ENCODE measurements at regions not wholly inside any gene's neighbourhood (a gene's known extent, or its start where the extent isn't known, plus 50 kb on each side); places are given as distances from the start of the nearest gene placed in this dataset.

DNA sequence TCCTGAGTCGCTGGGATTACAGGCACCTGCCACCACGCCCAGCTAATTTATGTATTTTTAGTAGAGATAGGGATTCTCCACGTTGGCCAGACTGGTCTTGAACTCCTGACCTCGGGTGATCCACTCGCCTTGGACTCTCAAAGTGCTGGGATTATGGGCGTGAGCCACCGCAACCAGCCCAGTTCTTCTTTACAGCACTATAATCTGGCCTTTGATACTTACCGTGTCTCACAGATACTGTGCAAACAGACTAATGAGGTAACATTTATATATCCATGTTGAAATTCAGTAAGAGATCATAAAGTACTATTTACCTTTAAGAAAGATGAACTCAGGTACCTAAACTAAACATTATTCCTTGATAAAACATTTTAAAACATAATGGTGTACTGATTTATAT lies 121.8 kb upstream of the PRR20A start:
- no peaks in the 10 kb centered on the region for H3K9me3 Mint-ChIP-seq (ENCODE audit: unreplicated experiment)
- Histone ChIP-seq H3K36me3 (ENCODE audit: insufficient read depth, low read length) (no peaks in the 10 kb centered on the region), H3K9ac (ENCODE audit: low read length) (no peak overlapping the region), H2AFZ (ENCODE audit: low read depth, low read length) (no peak overlapping the region), H3K4me1 (ENCODE audit: insufficient read depth, low read length) (no peaks in the 10 kb centered on the region), H3K79me2 (ENCODE audit: insufficient read depth, low read length) (no peaks in the 10 kb centered on the region), H4K20me1 (ENCODE audit: insufficient read depth, low read length) (no peaks in the 10 kb centered on the region), H3K27me3 (ENCODE audit: insufficient read depth, low read length) (no peaks in the 10 kb centered on the region), H3K4me2 (ENCODE audit: low read length) (no peak overlapping the region), H3K27ac (ENCODE audit: low read depth, low read length) (no peak overlapping the region), H3K9me3 (ENCODE audit: insufficient read depth, low read depth, low read length) (peaks cover 6% of the 10 kb centered on the region), H3K4me3 (ENCODE audit: insufficient read depth, low read depth, low read length) (no peak overlapping the region)
- FAIRE-seq (no peak), DNase-seq (ENCODE audit: low read depth) (no peak)
- no peak overlapping the region for H3K4me3 Mint-ChIP-seq (ENCODE audit: unreplicated experiment)
- no peak overlapping the region for H3K27ac Mint-ChIP-seq (ENCODE audit: unreplicated experiment)
- no peaks in the 10 kb centered on the region for H3K27me3 Mint-ChIP-seq (ENCODE audit: low read depth, unreplicated experiment)
- H3K4me1 Mint-ChIP-seq (ENCODE audit: low read depth, unreplicated experiment) = no peaks in the 10 kb centered on the region
- TF ChIP-seq EZH2 (IDR thresholded peaks at IDR 0.05; ENCODE audit: insufficient read depth, low read length) = no peak
- TF ChIP-seq, protein P1, sequence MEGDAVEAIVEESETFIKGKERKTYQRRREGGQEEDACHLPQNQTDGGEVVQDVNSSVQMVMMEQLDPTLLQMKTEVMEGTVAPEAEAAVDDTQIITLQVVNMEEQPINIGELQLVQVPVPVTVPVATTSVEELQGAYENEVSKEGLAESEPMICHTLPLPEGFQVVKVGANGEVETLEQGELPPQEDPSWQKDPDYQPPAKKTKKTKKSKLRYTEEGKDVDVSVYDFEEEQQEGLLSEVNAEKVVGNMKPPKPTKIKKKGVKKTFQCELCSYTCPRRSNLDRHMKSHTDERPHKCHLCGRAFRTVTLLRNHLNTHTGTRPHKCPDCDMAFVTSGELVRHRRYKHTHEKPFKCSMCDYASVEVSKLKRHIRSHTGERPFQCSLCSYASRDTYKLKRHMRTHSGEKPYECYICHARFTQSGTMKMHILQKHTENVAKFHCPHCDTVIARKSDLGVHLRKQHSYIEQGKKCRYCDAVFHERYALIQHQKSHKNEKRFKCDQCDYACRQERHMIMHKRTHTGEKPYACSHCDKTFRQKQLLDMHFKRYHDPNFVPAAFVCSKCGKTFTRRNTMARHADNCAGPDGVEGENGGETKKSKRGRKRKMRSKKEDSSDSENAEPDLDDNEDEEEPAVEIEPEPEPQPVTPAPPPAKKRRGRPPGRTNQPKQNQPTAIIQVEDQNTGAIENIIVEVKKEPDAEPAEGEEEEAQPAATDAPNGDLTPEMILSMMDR (IDR thresholded peaks at IDR 0.05; ENCODE audit: insufficient read depth, low read depth, low read length) = no peak
- no peaks in the 10 kb centered on the region for H3K36me3 Mint-ChIP-seq (ENCODE audit: low read depth, unreplicated experiment)

GRCh38 chr13:57030671-57031070 lies 110.0 kb upstream of the PRR20A start:
- Histone ChIP-seq H3K79me2 (ENCODE audit: insufficient read depth, low read length) (no peaks in the 10 kb centered on the region), H3K9me3 (ENCODE audit: insufficient read depth, low read depth, low read length) (peaks cover 4% of the 10 kb centered on the region), H3K4me2 (ENCODE audit: low read length) (no peak overlapping the region), H3K36me3 (ENCODE audit: insufficient read depth, low read length) (no peaks in the 10 kb centered on the region), H3K4me3 (ENCODE audit: insufficient read depth, low read depth, low read length) (no peak overlapping the region), H3K27me3 (ENCODE audit: insufficient read depth, low read length) (no peaks in the 10 kb centered on the region), H3K9ac (ENCODE audit: low read length) (no peak overlapping the region), H4K20me1 (ENCODE audit: insufficient read depth, low read length) (no peaks in the 10 kb centered on the region), H3K4me1 (ENCODE audit: insufficient read depth, low read length) (no peaks in the 10 kb centered on the region), H2AFZ (ENCODE audit: low read depth, low read length) (no peak overlapping the region), H3K27ac (ENCODE audit: low read depth, low read length) (no peak overlapping the region)
- no peak overlapping the region for H3K27ac Mint-ChIP-seq (ENCODE audit: unreplicated experiment)
- no peak for DNase-seq (ENCODE audit: low read depth)
- no peak overlapping the region for H3K4me3 Mint-ChIP-seq (ENCODE audit: unreplicated experiment)
- H3K9me3 Mint-ChIP-seq (ENCODE audit: unreplicated experiment) = peaks cover 2% of the 10 kb centered on the region
- H3K36me3 Mint-ChIP-seq (ENCODE audit: low read depth, unreplicated experiment) = no peaks in the 10 kb centered on the region
- no peak for FAIRE-seq
- TF ChIP-seq, protein P1 (IDR thresholded peaks at IDR 0.05; ENCODE audit: insufficient read depth, low read depth, low read length) = no peak
- TF ChIP-seq EZH2 (IDR thresholded peaks at IDR 0.05; ENCODE audit: insufficient read depth, low read length) = no peak
- H3K27me3 Mint-ChIP-seq (ENCODE audit: low read depth, unreplicated experiment) = no peaks in the 10 kb centered on the region
- no peaks in the 10 kb centered on the region for H3K4me1 Mint-ChIP-seq (ENCODE audit: low read depth, unreplicated experiment)

DNA sequence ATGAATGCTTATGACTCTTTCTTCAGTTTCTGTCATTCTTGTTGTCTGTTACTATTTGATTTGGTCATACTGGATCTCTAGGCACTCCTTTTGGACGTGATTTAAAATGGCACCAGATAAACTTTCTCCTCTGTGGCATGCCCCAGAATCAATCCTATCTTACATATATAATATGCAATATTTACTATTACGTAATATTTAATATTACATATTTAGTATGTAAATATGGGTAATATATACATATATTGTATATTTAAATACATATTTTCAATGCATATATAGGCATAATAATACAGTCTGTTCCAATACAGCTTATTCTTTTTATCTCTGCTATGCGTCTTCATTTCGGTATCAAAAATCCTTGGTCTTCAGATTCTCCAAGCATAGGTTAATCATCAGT lies 104.4 kb upstream of the PRR20A start:
- Histone ChIP-seq H3K9me3 (ENCODE audit: insufficient read depth, low read depth, low read length) (no peaks in the 10 kb centered on the region), H3K27ac (ENCODE audit: low read depth, low read length) (no peak overlapping the region), H3K4me3 (ENCODE audit: insufficient read depth, low read depth, low read length) (no peak overlapping the region), H2AFZ (ENCODE audit: low read depth, low read length) (no peak overlapping the region), H3K4me1 (ENCODE audit: insufficient read depth, low read length) (no peaks in the 10 kb centered on the region), H3K9ac (ENCODE audit: low read length) (no peak overlapping the region), H3K79me2 (ENCODE audit: insufficient read depth, low read length) (no peaks in the 10 kb centered on the region), H3K27me3 (ENCODE audit: insufficient read depth, low read length) (no peaks in the 10 kb centered on the region), H3K36me3 (ENCODE audit: insufficient read depth, low read length) (no peaks in the 10 kb centered on the region), H3K4me2 (ENCODE audit: low read length) (no peak overlapping the region), H4K20me1 (ENCODE audit: insufficient read depth, low read length) (no peaks in the 10 kb centered on the region)
- Mint-ChIP-seq H3K36me3 (ENCODE audit: low read depth, unreplicated experiment) (no peaks in the 10 kb centered on the region), H3K4me3 (ENCODE audit: unreplicated experiment) (no peak overlapping the region), H3K9me3 (ENCODE audit: unreplicated experiment) (no peaks in the 10 kb centered on the region), H3K4me1 (ENCODE audit: low read depth, unreplicated experiment) (no peaks in the 10 kb centered on the region), H3K27ac (ENCODE audit: unreplicated experiment) (no peak overlapping the region), H3K27me3 (ENCODE audit: low read depth, unreplicated experiment) (no peaks in the 10 kb centered on the region)
- TF ChIP-seq, protein P1 (IDR thresholded peaks at IDR 0.05; ENCODE audit: insufficient read depth, low read depth, low read length) = no peak
- no peak for TF ChIP-seq EZH2 (IDR thresholded peaks at IDR 0.05; ENCODE audit: insufficient read depth, low read length)
- FAIRE-seq (no peak), DNase-seq (ENCODE audit: low read depth) (no peak)

All from astrocyte (in vitro differentiated cells and primary cell).